Suprapubic skin (tissue), 4 donors: ENCODE measurements at regions not wholly inside any gene's neighbourhood (a gene's known extent, or its start where the extent isn't known, plus 50 kb on each side); places are given as distances from the start of the nearest gene placed in this dataset.

Experiments
- DNase-seq, 2 donors: peaks; one replicate each; pipeline ENCODE4 v3.0.0-alpha.2; 2019; ENCODE audit warnings: low spot score in 2 of 2
- H3K27ac ChIP-seq: fragments of 200-600 bp; sonication (generic); one replicate; pipeline ENCODE4 v1.5.1; 2019
- H3K27me3 ChIP-seq: fragments of 200-600 bp; sonication (generic); one replicate; pipeline ENCODE4 v1.5.1; 2019
- H3K36me3 ChIP-seq: fragments of 200-600 bp; sonication (generic); one replicate; pipeline ENCODE4 v1.5.1; 2019
- H3K4me1 ChIP-seq: fragments of 200-600 bp; sonication (generic); one replicate; pipeline ENCODE4 v1.5.1; 2019
- H3K4me3 ChIP-seq: fragments of 200-600 bp; sonication (generic); one replicate; pipeline ENCODE4 v1.5.1; 2019; ENCODE audit warnings: mild to moderate bottlenecking
- H3K9me3 ChIP-seq: fragments of 200-600 bp; sonication (generic); one replicate; pipeline ENCODE4 v1.5.1; 2019
- EP300 ChIP-seq: sonication (generic); formaldehyde crosslinking; IDR thresholded peaks from one replicate; pipeline ENCODE4 v1.6.1; 2017; ENCODE audit warnings: antibody characterized with exemption
- POLR2A ChIP-seq, 2 donors: fragments of 450-650 bp; IDR thresholded peaks; one replicate each; pipeline ENCODE4 v1.6.1; 2017; ENCODE audit warnings: antibody characterized with exemption in 2 of 2, mild to moderate bottlenecking in 2 of 2, moderate library complexity in 2 of 2
- POLR2AphosphoS5 ChIP-seq, 3 donors: sonication (generic); formaldehyde crosslinking; IDR thresholded peaks; one replicate each; pipeline ENCODE4 v1.6.1; 2017; ENCODE audit warnings: antibody characterized with exemption in 3 of 3
- WGBS: methylation state at CpG from one replicate; pipeline ENCODE4 v1.1.5; 2018; 5-methylcytosine and 5-hydroxymethylcytosine counted together
- TF ChIP-seq, protein P1 (sequence below), 2 donors: fragments of 200-600 bp in 1 of 2; fragments of 450-650 bp in 1 of 2; sonication (generic) in 1 of 2; IDR thresholded peaks; one replicate each; pipeline ENCODE4 v1.5.1; 2016 to 2019; ENCODE audit warnings: antibody characterized with exemption in 2 of 2, mild to moderate bottlenecking in 1 of 2, moderate library complexity in 1 of 2

DNA sequence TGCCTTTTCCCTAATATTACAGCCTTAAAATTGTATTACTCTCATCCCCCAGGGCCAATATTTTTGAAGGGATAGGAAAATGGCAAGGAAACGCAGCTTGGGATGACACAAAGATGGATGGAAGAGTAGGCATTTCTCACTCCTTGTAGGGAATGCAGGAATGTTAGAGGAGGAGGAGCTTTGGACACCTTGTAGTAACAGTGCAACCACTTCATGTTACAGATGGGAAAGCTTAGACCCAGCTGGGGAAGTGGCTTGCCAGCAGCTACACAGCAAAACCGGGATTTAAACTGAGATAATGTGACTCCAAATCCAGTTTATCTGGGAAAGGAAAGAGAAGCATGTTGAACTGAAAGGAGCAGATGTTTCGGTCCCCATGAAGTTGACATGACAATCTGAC lies 473.7 kb upstream of the DAB1 start:
- Histone ChIP-seq H3K9me3 (no peaks in the 10 kb centered on the region), H3K36me3 (no peaks in the 10 kb centered on the region), H3K27ac (no peak overlapping the region), H3K27me3 (no peaks in the 10 kb centered on the region), H3K4me1 (no peaks in the 10 kb centered on the region), H3K4me3 (no peak overlapping the region)
- no peak for DNase-seq
- no peak for TF ChIP-seq POLR2A (IDR thresholded peaks at IDR 0.05)
- TF ChIP-seq, protein P1, sequence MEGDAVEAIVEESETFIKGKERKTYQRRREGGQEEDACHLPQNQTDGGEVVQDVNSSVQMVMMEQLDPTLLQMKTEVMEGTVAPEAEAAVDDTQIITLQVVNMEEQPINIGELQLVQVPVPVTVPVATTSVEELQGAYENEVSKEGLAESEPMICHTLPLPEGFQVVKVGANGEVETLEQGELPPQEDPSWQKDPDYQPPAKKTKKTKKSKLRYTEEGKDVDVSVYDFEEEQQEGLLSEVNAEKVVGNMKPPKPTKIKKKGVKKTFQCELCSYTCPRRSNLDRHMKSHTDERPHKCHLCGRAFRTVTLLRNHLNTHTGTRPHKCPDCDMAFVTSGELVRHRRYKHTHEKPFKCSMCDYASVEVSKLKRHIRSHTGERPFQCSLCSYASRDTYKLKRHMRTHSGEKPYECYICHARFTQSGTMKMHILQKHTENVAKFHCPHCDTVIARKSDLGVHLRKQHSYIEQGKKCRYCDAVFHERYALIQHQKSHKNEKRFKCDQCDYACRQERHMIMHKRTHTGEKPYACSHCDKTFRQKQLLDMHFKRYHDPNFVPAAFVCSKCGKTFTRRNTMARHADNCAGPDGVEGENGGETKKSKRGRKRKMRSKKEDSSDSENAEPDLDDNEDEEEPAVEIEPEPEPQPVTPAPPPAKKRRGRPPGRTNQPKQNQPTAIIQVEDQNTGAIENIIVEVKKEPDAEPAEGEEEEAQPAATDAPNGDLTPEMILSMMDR (IDR thresholded peaks at IDR 0.05) = no peak
- no peak for TF ChIP-seq EP300
- TF ChIP-seq POLR2AphosphoS5 (IDR thresholded peaks at IDR 0.05) = no peak
- 67% methylated on average over 3 of the region's 3 CpGs for WGBS

- Histone ChIP-seq H3K27ac (no peak overlapping the region), H3K27me3 (no peaks in the 10 kb centered on the region), H3K9me3 (no peaks in the 10 kb centered on the region), H3K4me3 (no peak overlapping the region), H3K4me1 (no peaks in the 10 kb centered on the region), H3K36me3 (no peaks in the 10 kb centered on the region)
- TF ChIP-seq POLR2A (IDR thresholded peaks at IDR 0.05) (no peak), EP300 (no peak), POLR2AphosphoS5 (IDR thresholded peaks at IDR 0.05) (no peak)
- TF ChIP-seq, protein P1 (IDR thresholded peaks at IDR 0.05) = no peak
- no peak for DNase-seq
- 49% methylated on average over 3 of the region's 3 CpGs for WGBS
These were observed 470.5 kb upstream of the DAB1 start for GRCh38 chr1:57894315-57894714.

GRCh38 chr1:57889676-57890320 lies 465.9 kb upstream of the DAB1 start:
- DNase-seq = no peak
- 38% methylated on average over 7 of the region's 7 CpGs for WGBS

DNA sequence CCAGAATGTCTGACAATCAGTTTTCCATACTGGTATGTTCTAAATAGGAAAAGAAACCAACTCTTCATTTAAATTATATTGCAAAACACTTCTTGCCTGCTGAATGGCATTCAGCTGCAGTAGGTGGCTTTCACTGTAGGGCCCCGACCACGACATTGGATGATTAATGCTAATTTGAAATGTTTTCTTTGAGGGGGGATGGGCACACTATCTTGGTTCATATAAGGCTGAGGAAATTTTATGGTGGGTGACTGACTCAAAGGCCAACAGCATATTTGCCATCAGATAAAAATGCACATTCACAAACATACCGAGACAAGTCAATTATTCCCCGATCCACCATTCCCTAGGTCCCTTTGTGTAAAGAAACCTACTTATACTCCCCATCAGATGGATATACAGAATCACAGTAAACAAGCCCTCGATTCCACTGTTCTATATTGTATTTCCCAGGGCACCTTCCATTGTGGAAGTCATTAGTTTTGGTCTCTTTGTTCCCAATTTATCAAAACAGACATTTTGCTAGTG lies 464.2 kb upstream of the DAB1 start:
- WGBS = 84% methylated on average over 5 of the region's 5 CpGs
- H3K36me3 ChIP-seq = no peaks in the 10 kb centered on the region
- TF ChIP-seq EP300 = no peak
- TF ChIP-seq POLR2A (IDR thresholded peaks at IDR 0.05) = no peak
- no peak for TF ChIP-seq POLR2AphosphoS5 (IDR thresholded peaks at IDR 0.05)
- TF ChIP-seq, protein P1 (IDR thresholded peaks at IDR 0.05) = no peak
- H3K27me3 ChIP-seq = no peaks in the 10 kb centered on the region
- no peaks in the 10 kb centered on the region for H3K4me1 ChIP-seq
- H3K27ac ChIP-seq = no peak overlapping the region
- H3K9me3 ChIP-seq = no peaks in the 10 kb centered on the region
- H3K4me3 ChIP-seq = no peak overlapping the region
- DNase-seq = no peak

More at GRCh38 chr1:57889676-57890320, 465.9 kb upstream of the DAB1 start:
- H3K27me3 ChIP-seq = no peaks in the 10 kb centered on the region
- H3K27ac ChIP-seq = no peak overlapping the region
- H3K4me1 ChIP-seq = no peaks in the 10 kb centered on the region
- H3K9me3 ChIP-seq = no peaks in the 10 kb centered on the region
- no peak for TF ChIP-seq POLR2AphosphoS5 (IDR thresholded peaks at IDR 0.05)
- no peak for TF ChIP-seq POLR2A (IDR thresholded peaks at IDR 0.05)
- TF ChIP-seq EP300 = no peak
- TF ChIP-seq, protein P1 (IDR thresholded peaks at IDR 0.05) = no peak
- H3K36me3 ChIP-seq = no peaks in the 10 kb centered on the region
- no peak overlapping the region for H3K4me3 ChIP-seq

- no peak for DNase-seq
- Histone ChIP-seq H3K27me3 (no peaks in the 10 kb centered on the region), H3K36me3 (no peaks in the 10 kb centered on the region), H3K9me3 (no peaks in the 10 kb centered on the region), H3K4me1 (no peaks in the 10 kb centered on the region), H3K4me3 (no peak overlapping the region), H3K27ac (no peak overlapping the region)
- WGBS = 90% methylated on average over 7 of the region's 7 CpGs
- TF ChIP-seq EP300 (no peak), POLR2A (IDR thresholded peaks at IDR 0.05) (no peak), POLR2AphosphoS5 (IDR thresholded peaks at IDR 0.05) (no peak)
- TF ChIP-seq, protein P1 (IDR thresholded peaks at IDR 0.05) = no peak
These were observed 462.5 kb upstream of the DAB1 start for GRCh38 chr1:57886376-57886775.
